H9 (cell line): ENCODE measurements at regions not wholly inside any gene's neighbourhood (a gene's known extent, or its start where the extent isn't known, plus 50 kb on each side); places are given as distances from the start of the nearest gene placed in this dataset.
"Not testable (repeated sequence)": the region's sequence is repeated elsewhere in the genome, so short reads cannot be mapped to it uniquely, and the experiment has no call there.

ENCODE experiments used
- DNase-seq: peaks from one replicate; pipeline ENCODE4 v3.0.0-alpha.2; 2017
- H2AFZ ChIP-seq: one replicate; pipeline ENCODE4 v1.6.1; 2013; ENCODE audit warnings: mild to moderate bottlenecking, low read length, control low read depth, moderate library complexity
- H2AK5ac ChIP-seq: 2 replicates; pipeline ENCODE4 v1.6.1; 2013; ENCODE audit warnings: low read length, control low read depth, mixed read lengths; ENCODE audit not compliant: insufficient read length
- H2BK120ac ChIP-seq: one replicate; pipeline ENCODE4 v1.6.1; 2013; ENCODE audit warnings: low read depth, mild to moderate bottlenecking, low read length, control low read depth, inconsistent platforms; ENCODE audit not compliant: poor library complexity, severe bottlenecking
- H2BK12ac ChIP-seq: 2 replicates; pipeline ENCODE4 v1.6.1; 2013; ENCODE audit warnings: low read length, control low read depth, mixed read lengths, low read depth; ENCODE audit not compliant: insufficient read length
- H2BK15ac ChIP-seq: 2 replicates; pipeline ENCODE4 v1.6.1; 2013; ENCODE audit warnings: low read depth, low read length, control low read depth
- H2BK20ac ChIP-seq: one replicate; pipeline ENCODE4 v1.6.1; 2013; ENCODE audit warnings: low read depth, mild to moderate bottlenecking, low read length, control low read depth, inconsistent platforms; ENCODE audit not compliant: poor library complexity, severe bottlenecking
- H2BK5ac ChIP-seq: 2 replicates; pipeline ENCODE4 v1.6.1; 2013; ENCODE audit warnings: low read length, control low read depth, mixed read lengths; ENCODE audit not compliant: insufficient read length
- H3K14ac ChIP-seq: 2 replicates; pipeline ENCODE4 v1.6.1; 2013; ENCODE audit warnings: low read length, control low read depth; ENCODE audit not compliant: insufficient read depth
- H3K18ac ChIP-seq: 2 replicates; pipeline ENCODE4 v1.6.1; 2013; ENCODE audit warnings: low read depth, mild to moderate bottlenecking, mixed read lengths, low read length, control low read depth; ENCODE audit not compliant: insufficient read length
- H3K23ac ChIP-seq: 2 replicates; pipeline ENCODE4 v1.6.1; 2013; ENCODE audit warnings: low read length, control low read depth, mixed read lengths, low read depth; ENCODE audit not compliant: insufficient read length
- H3K23me2 ChIP-seq: 2 replicates; pipeline ENCODE4 v1.6.1; 2013; ENCODE audit warnings: low read depth, mild to moderate bottlenecking, mixed read lengths, low read length, control low read depth; ENCODE audit not compliant: insufficient read length, poor library complexity, severe bottlenecking
- H3K27ac ChIP-seq: 2 replicates; pipeline ENCODE4 v1.5.1; 2013; ENCODE audit warnings: low read length, control low read depth, mixed read lengths, low read depth; ENCODE audit not compliant: insufficient read length
- H3K27me3 ChIP-seq: 2 replicates; pipeline ENCODE4 v1.6.1; 2013; ENCODE audit warnings: low read length, control low read depth, inconsistent platforms; ENCODE audit not compliant: insufficient read depth
- H3K4ac ChIP-seq: 2 replicates; pipeline ENCODE4 v1.6.1; 2013; ENCODE audit warnings: low read depth, mild to moderate bottlenecking, control low read depth, inconsistent platforms, low read length, moderate library complexity
- H3K4me1 ChIP-seq: 2 replicates; pipeline ENCODE4 v1.6.1; 2013; ENCODE audit warnings: low read length, control low read depth, inconsistent platforms; ENCODE audit not compliant: insufficient read depth
- H3K4me2 ChIP-seq: 2 replicates; pipeline ENCODE4 v1.6.1; 2013; ENCODE audit warnings: low read length, control low read depth, mixed read lengths; ENCODE audit not compliant: insufficient read length, insufficient read depth
- H3K56ac ChIP-seq: 2 replicates; pipeline ENCODE4 v1.6.1; 2013; ENCODE audit warnings: low read depth, mild to moderate bottlenecking, mixed read lengths, low read length, control low read depth; ENCODE audit not compliant: insufficient read length
- H3K79me1 ChIP-seq: 2 replicates; pipeline ENCODE4 v1.6.1; 2013; ENCODE audit warnings: low read depth, mild to moderate bottlenecking, moderate library complexity, low read length, control low read depth, inconsistent platforms; ENCODE audit not compliant: insufficient read depth, poor library complexity, severe bottlenecking
- H3K79me2 ChIP-seq: 2 replicates; pipeline ENCODE4 v1.6.1; 2013; ENCODE audit warnings: low read length, control low read depth, inconsistent platforms; ENCODE audit not compliant: insufficient read depth
- H3K9ac ChIP-seq: 2 replicates; pipeline ENCODE4 v1.6.1; 2013; ENCODE audit warnings: low read length, control low read depth, mixed read lengths; ENCODE audit not compliant: insufficient read length; ENCODE audit errors: extremely low read depth
- H3K9me3 ChIP-seq: one replicate; pipeline ENCODE4 v1.6.1; 2013; ENCODE audit warnings: low read depth, low read length, inconsistent platforms; ENCODE audit not compliant: control insufficient read depth
- H3T11ph ChIP-seq: one replicate; pipeline ENCODE4 v1.6.1; 2013; ENCODE audit warnings: mild to moderate bottlenecking, low read length, control low read depth, inconsistent platforms
- H4K20me1 ChIP-seq: one replicate; pipeline ENCODE4 v1.6.1; 2013; ENCODE audit not compliant: control insufficient read depth, insufficient read length, insufficient read depth
- H4K5ac ChIP-seq: 2 replicates; pipeline ENCODE4 v1.6.1; 2013; ENCODE audit warnings: low read depth, mild to moderate bottlenecking, mixed read lengths, low read length, control low read depth; ENCODE audit not compliant: insufficient read length
- H4K8ac ChIP-seq: replicated peaks from 2 replicates; pipeline ENCODE4 v1.6.1; 2013; ENCODE audit warnings: low read length, control low read depth, mixed read lengths, low read depth; ENCODE audit not compliant: insufficient read length
- H4K91ac ChIP-seq: 2 replicates; pipeline ENCODE4 v1.6.1; 2013; ENCODE audit warnings: low read depth, mild to moderate bottlenecking, moderate library complexity, mixed read lengths, low read length, control low read depth; ENCODE audit not compliant: insufficient read length
- H3K27ac Mint-ChIP-seq, 3 experiments: 2 replicates in 2 of 3; 3 replicates in 1 of 3; pipeline ENCODE4 v1.8.0; 2020 to 2021; ENCODE audit warnings: mixed read lengths in 3 of 3, mild to moderate bottlenecking in 1 of 3, moderate library complexity in 1 of 3
- H3K27me3 Mint-ChIP-seq: 2 replicates; pipeline ENCODE4 v1.8.0; 2021; ENCODE audit warnings: low read depth, mild to moderate bottlenecking, moderate library complexity, mixed read lengths
- H3K36me3 Mint-ChIP-seq, 3 experiments: 2 replicates in 2 of 3; 3 replicates in 1 of 3; pipeline ENCODE4 v1.8.0; 2020 to 2021; ENCODE audit warnings: low read depth in 3 of 3, mixed read lengths in 3 of 3; ENCODE audit not compliant: insufficient read depth in 1 of 3
- H3K4me1 Mint-ChIP-seq, 2 experiments: 2 replicates each; pipeline ENCODE4 v1.8.0; 2020; ENCODE audit warnings: mixed read lengths in 2 of 2
- H3K4me3 Mint-ChIP-seq, 2 experiments: 2 replicates in 1 of 2; 3 replicates in 1 of 2; pipeline ENCODE4 v1.8.0; 2020 to 2021; ENCODE audit warnings: mild to moderate bottlenecking in 2 of 2, mixed read lengths in 2 of 2, moderate library complexity in 1 of 2
- H3K9me3 Mint-ChIP-seq, 2 experiments: 2 replicates in 1 of 2; 3 replicates in 1 of 2; pipeline ENCODE4 v1.8.0; 2020; ENCODE audit warnings: mild to moderate bottlenecking in 2 of 2, mixed read lengths in 2 of 2, moderate library complexity in 1 of 2
- WGBS: extraction: QIAGEN DNeasy Blood & Tissue Kit; methylation state at CpG from one replicate; pipeline ENCODE4 v1.1.7; 2013; ENCODE audit warnings: missing lambda C conversion rate, low lambda C conversion rate, mixed read lengths; ENCODE audit not compliant: insufficient read length; ENCODE audit errors: extremely low coverage; 5-methylcytosine and 5-hydroxymethylcytosine counted together

DNA sequence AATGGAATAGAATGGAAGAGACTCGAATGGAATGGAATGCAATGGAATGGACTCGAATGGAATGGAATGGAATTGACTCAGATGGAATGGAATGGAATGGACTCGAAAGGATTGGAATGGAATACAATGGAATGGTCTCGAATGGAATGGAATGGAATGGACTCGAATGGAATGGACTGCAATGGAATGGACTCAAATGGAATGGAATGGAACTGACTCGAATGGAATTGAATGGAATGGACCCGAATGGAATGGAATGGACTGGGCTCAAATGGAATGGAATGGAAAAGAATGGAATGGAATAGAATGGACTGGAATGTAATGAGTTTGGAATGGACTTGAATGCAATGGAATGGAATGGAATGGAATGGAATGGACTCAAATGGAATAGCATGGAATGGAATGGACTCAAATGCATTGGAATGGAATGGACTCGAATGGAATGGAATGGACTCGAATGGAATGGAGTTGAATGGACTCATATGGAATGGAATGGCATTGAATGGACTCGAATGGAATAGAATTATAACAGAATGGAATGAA, 104.0 kb upstream of the OR4F16 start:
- not testable (repeated sequence) for H3K27me3 ChIP-seq, H2BK5ac ChIP-seq, H4K91ac ChIP-seq, H3K27ac Mint-ChIP-seq, H3K4me3 Mint-ChIP-seq, H3K23ac ChIP-seq, H4K8ac ChIP-seq, H3K79me1 ChIP-seq, H3K23me2 ChIP-seq, H2BK12ac ChIP-seq, H3K4me1 ChIP-seq, H2BK20ac ChIP-seq, H2BK120ac ChIP-seq, H3K27me3 Mint-ChIP-seq, H3K14ac ChIP-seq, H4K20me1 ChIP-seq, H3K4me2 ChIP-seq, H2AFZ ChIP-seq, H3T11ph ChIP-seq, H3K9ac ChIP-seq, H2AK5ac ChIP-seq, H4K5ac ChIP-seq, H3K4ac ChIP-seq, H2BK15ac ChIP-seq, H3K18ac ChIP-seq, H3K27ac ChIP-seq, DNase-seq, H3K4me1 Mint-ChIP-seq, H3K56ac ChIP-seq, H3K79me2 ChIP-seq
- H3K9me3 Mint-ChIP-seq, result peaks cover 18 to 20% of the 10 kb centered on the region in 2 experiments
- peaks cover 34% of the 10 kb centered on the region for H3K9me3 ChIP-seq
- H3K36me3 Mint-ChIP-seq, result peaks cover 9 to 16% (median 9%) of the 10 kb centered on the region in 3 experiments
- no CpG with 5 or more reads among the region's 10 CpGs for WGBS

DNA sequence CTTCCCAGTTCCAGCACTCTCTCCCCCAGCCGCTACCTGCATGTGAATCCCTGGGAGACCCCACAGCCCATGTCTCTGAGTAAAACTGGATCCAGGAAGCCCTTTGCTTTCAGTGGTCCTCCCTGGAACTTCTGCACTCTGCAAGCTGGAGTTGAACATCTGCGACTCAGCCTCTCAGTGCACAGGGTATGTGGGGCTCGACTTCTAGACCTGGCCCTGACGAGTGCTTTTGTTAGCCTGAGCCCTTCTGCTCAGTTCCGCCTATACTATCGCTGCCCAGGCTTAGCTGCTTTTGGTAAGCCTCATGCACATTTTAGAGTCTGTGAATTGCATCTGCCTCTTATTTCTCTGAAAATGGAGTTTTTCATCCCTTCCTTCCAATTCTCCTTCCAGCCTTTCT, 107.9 kb upstream of the OR4F16 start:
- H3K79me2 ChIP-seq, H3K36me3 Mint-ChIP-seq, H3K4me1 Mint-ChIP-seq, H3K23me2 ChIP-seq, H3K9ac ChIP-seq, H3K27me3 ChIP-seq, H2BK20ac ChIP-seq, H3K79me1 ChIP-seq, H3T11ph ChIP-seq, H4K5ac ChIP-seq, H2AFZ ChIP-seq, H3K27me3 Mint-ChIP-seq, H2BK120ac ChIP-seq, H4K91ac ChIP-seq, H2BK15ac ChIP-seq, H4K20me1 ChIP-seq, H2AK5ac ChIP-seq, H3K56ac ChIP-seq, H3K23ac ChIP-seq, H3K4me2 ChIP-seq, H2BK5ac ChIP-seq, H3K14ac ChIP-seq, H4K8ac ChIP-seq, H3K4me1 ChIP-seq, H3K27ac ChIP-seq, H3K4ac ChIP-seq, H2BK12ac ChIP-seq, H3K27ac Mint-ChIP-seq, DNase-seq, H3K4me3 Mint-ChIP-seq, H3K18ac ChIP-seq: not testable (repeated sequence)
- peaks cover 10 to 15% of the 10 kb centered on the region in 2 experiments for H3K9me3 Mint-ChIP-seq
- H3K9me3 ChIP-seq, result peaks cover 22% of the 10 kb centered on the region
- WGBS, result no CpG with 5 or more reads among the region's 6 CpGs
